Common myeloid progenitor, CD34-positive (primary cell): ENCODE measurements at regions not wholly inside any gene's neighbourhood (a gene's known extent, or its start where the extent isn't known, plus 50 kb on each side); places are given as distances from the start of the nearest gene placed in this dataset.
"Not testable (repeated sequence)": the region's sequence is repeated elsewhere in the genome, so short reads cannot be mapped to it uniquely, and the experiment has no call there.

Source experiments
- CTCF ChIA-PET: fragments of 350-600 bp; sonication (Branson Sonifier 250); formaldehyde crosslinking; loops from one replicate; lab custom pipeline; 2021; ENCODE audit warnings: antibody characterized with exemption; lab: Charles Lee
- POLR2A ChIA-PET: fragments of 350-600 bp; sonication (Branson Sonifier 250); formaldehyde crosslinking; loops from one replicate; lab custom pipeline; 2021; ENCODE audit warnings: antibody characterized with exemption; lab: Charles Lee
- DNase-seq, 3 donors: peaks; one replicate each; pipeline versions ENCODE4 v3.0.0 to v3.0.0-alpha.2; 2013
- H3K27ac ChIP-seq, 2 experiments: 1 replicate in 1 of 2; 2 replicates in 1 of 2; pipeline ENCODE4 v1.7.0; 2013; ENCODE audit warnings: inconsistent platforms in 2 of 2, low read length in 2 of 2, mild to moderate bottlenecking in 2 of 2, low read depth in 1 of 2, moderate library complexity in 1 of 2; ENCODE audit not compliant: severe bottlenecking in 2 of 2, insufficient read depth in 1 of 2, poor library complexity in 1 of 2
- H3K27me3 ChIP-seq, 5 experiments: replicated peaks in 2 of 5; 1 replicate in 3 of 5; 2 replicates in 2 of 5; pipeline versions ENCODE4 v1.6.1 to v1.7.0; 2013; ENCODE audit warnings: low read length in 4 of 5, mild to moderate bottlenecking in 2 of 5, moderate library complexity in 2 of 5, inconsistent platforms in 1 of 5; ENCODE audit not compliant: insufficient read depth in 5 of 5, control insufficient read depth in 4 of 5
- H3K36me3 ChIP-seq, 4 experiments: 1 replicate in 2 of 4; 2 replicates in 2 of 4; pipeline versions ENCODE4 v1.6.1 to v1.7.0; 2013; ENCODE audit warnings: low read length in 3 of 4, control low read depth in 1 of 4, mild to moderate bottlenecking in 1 of 4; ENCODE audit not compliant: control insufficient read depth in 4 of 4, insufficient read depth in 4 of 4
- H3K4me1 ChIP-seq, 4 experiments: 1 replicate in 3 of 4; 2 replicates in 1 of 4; pipeline versions ENCODE4 v1.6.1 to v1.7.1; 2013; ENCODE audit warnings: low read length in 3 of 4, mild to moderate bottlenecking in 3 of 4, control low read depth in 1 of 4, inconsistent platforms in 1 of 4, moderate library complexity in 1 of 4; ENCODE audit not compliant: control insufficient read depth in 4 of 4, insufficient read depth in 4 of 4; ENCODE audit errors: control extremely low read depth in 1 of 4
- H3K4me3 ChIP-seq, 7 experiments: 1 replicate in 4 of 7; 2 replicates in 3 of 7; pipeline versions ENCODE4 v1.5.1 to v1.7.0; 2013; ENCODE audit warnings: mild to moderate bottlenecking in 7 of 7, low read length in 6 of 7, moderate library complexity in 6 of 7, inconsistent platforms in 2 of 7, low read depth in 2 of 7, control low read depth in 1 of 7; ENCODE audit not compliant: insufficient read depth in 4 of 7, control insufficient read depth in 1 of 7; ENCODE audit errors: extremely low read depth in 1 of 7
- H3K9me3 ChIP-seq, 5 experiments: 1 replicate in 4 of 5; 2 replicates in 1 of 5; pipeline versions ENCODE4 v1.6.1 to v1.7.1; 2013; ENCODE audit warnings: low read length in 4 of 5, mild to moderate bottlenecking in 2 of 5, inconsistent platforms in 1 of 5, low read depth in 1 of 5, moderate library complexity in 1 of 5; ENCODE audit not compliant: control insufficient read depth in 4 of 5, insufficient read depth in 2 of 5; ENCODE audit errors: control extremely low read depth in 1 of 5
- WGBS: methylation state at CpG from one replicate; pipeline ENCODE4 v1.1.5; 2013; ENCODE audit not compliant: insufficient coverage; 5-methylcytosine and 5-hydroxymethylcytosine counted together

- Histone ChIP-seq H3K36me3 (no peaks in the 10 kb centered on the region), H3K9me3 (peaks cover 1 to 21% (median 8%) of the 10 kb centered on the region in 5 experiments), H3K27ac (no peak overlapping the region), H3K4me3 (no peak overlapping the region), H3K27me3 (no peaks in the 10 kb centered on the region), H3K4me1 (no peaks in the 10 kb centered on the region)
- CTCF ChIA-PET: no interaction called here
- 100% methylated on average over 8 of the region's 12 CpGs for WGBS
- DNase-seq: no peak
- POLR2A ChIA-PET: interaction anchor here (0.5 kb wide), 1 partner anchor 151 kb away, joined by 6 read pairs; no protein-coding TSS in a partner anchor
These were observed 109.1 kb downstream of the AKR1D1 start for GRCh38 chr7:138185132-138185908.

- 100% methylated on average over 3 of the region's 6 CpGs for WGBS
- H3K36me3 ChIP-seq: no peaks in the 10 kb centered on the region
- DNase-seq: no peak
- ChIA-PET POLR2A (no interaction called here), CTCF (no interaction called here)
- H3K4me3 ChIP-seq: no peak overlapping the region
- peaks cover 1 to 21% (median 8%) of the 10 kb centered on the region in 5 experiments for H3K9me3 ChIP-seq
- no peak overlapping the region for H3K27ac ChIP-seq
- H3K4me1 ChIP-seq: no peaks in the 10 kb centered on the region
- no peaks in the 10 kb centered on the region for H3K27me3 ChIP-seq
These were observed 110.7 kb downstream of the AKR1D1 start for GRCh38 chr7:138186951-138187351.

- Histone ChIP-seq H3K4me1 (no peaks in the 10 kb centered on the region), H3K36me3 (no peaks in the 10 kb centered on the region), H3K4me3 (no peak overlapping the region), H3K27ac (no peak overlapping the region), H3K9me3 (peaks cover 1 to 21% (median 8%) of the 10 kb centered on the region in 5 experiments), H3K27me3 (no peaks in the 10 kb centered on the region)
- CTCF ChIA-PET: no interaction called here
- POLR2A ChIA-PET: no interaction called here
- 100% methylated on average over 8 of the region's 8 CpGs for WGBS
- no peak for DNase-seq
These were observed 112.1 kb downstream of the AKR1D1 start for GRCh38 chr7:138188290-138188858.

- Histone ChIP-seq H3K27me3 (no peaks in the 10 kb centered on the region), H3K9me3 (no peaks in the 10 kb centered on the region), H3K4me3 (no peak overlapping the region), H3K27ac (no peak overlapping the region), H3K36me3 (no peaks in the 10 kb centered on the region), H3K4me1 (peaks cover 0 to 7% (median 4%) of the 10 kb centered on the region in 4 experiments)
- ChIA-PET CTCF (no interaction called here), POLR2A (no interaction called here)
- no peak for DNase-seq
- 93% methylated on average over 4 of the region's 8 CpGs for WGBS
These were observed 118.3 kb downstream of the AKR1D1 start for GRCh38 chr7:138194567-138194966.

GRCh38 chr7:138195151-138195571 lies 118.9 kb downstream of the AKR1D1 start:
- Histone ChIP-seq H3K9me3 (no peaks in the 10 kb centered on the region), H3K36me3 (no peaks in the 10 kb centered on the region), H3K4me1 (peaks cover 0 to 7% (median 4%) of the 10 kb centered on the region in 4 experiments), H3K27ac (no peak overlapping the region), H3K27me3 (no peaks in the 10 kb centered on the region), H3K4me3 (no peak overlapping the region)
- ChIA-PET POLR2A (no interaction called here), CTCF (no interaction called here)
- no CpG with 5 or more reads among the region's 2 CpGs for WGBS
- DNase-seq: peak in 2 of 3 donors; percentile 19 to 46

- H3K4me1 ChIP-seq, H3K36me3 ChIP-seq, H3K27ac ChIP-seq, H3K4me3 ChIP-seq, POLR2A ChIA-PET, CTCF ChIA-PET, H3K27me3 ChIP-seq, H3K9me3 ChIP-seq: not testable (repeated sequence)
- 64% methylated on average over 2 of the region's 3 CpGs for WGBS
- peak; percentile 10 to 78 (median 48) for DNase-seq
These were observed 120.3 kb downstream of the AKR1D1 start for GRCh38 chr7:138196503-138196946.
